Fibroblast of lung (primary cell): ENCODE measurements at regions not wholly inside any gene's neighbourhood (a gene's known extent, or its start where the extent isn't known, plus 50 kb on each side); places are given as distances from the start of the nearest gene placed in this dataset.

Experiments
- EZH2 ChIP-seq: IDR thresholded peaks from 2 replicates; pipeline ENCODE4 v1.5.1; 2012; ENCODE audit warnings: low read length, control low read depth, mild to moderate bottlenecking; ENCODE audit errors: missing control alignments
- TF ChIP-seq, protein P1 (sequence below), 2 donors: IDR thresholded peaks in 1 of 2; conservative IDR thresholded peaks in 1 of 2; 1 replicate in 1 of 2; 2 replicates in 1 of 2; pipeline ENCODE4 v1.5.1; 2011 to 2012; ENCODE audit warnings: low read length in 2 of 2, control low read depth in 1 of 2, inconsistent platforms in 1 of 2, low read depth in 1 of 2, mild to moderate bottlenecking in 1 of 2

DNA sequence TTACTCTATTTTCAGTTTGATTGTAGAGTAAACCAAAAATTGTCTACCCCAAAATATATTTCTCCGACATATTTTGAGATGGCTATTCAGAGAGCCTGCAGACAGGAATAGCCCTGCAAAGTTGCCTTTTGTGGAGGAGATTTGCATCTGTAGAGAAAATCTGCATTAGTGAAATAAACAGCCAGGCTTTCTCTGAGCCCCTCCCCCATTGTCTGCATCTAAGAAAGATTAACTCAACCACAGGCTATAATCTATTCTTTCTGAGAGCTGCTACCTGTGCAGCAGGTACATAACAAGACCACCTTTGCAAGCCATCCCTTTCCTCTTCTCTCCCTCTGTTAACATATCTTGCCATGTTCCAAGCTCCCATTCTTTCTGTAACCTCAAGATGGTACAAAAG, 1034.2 kb downstream of the SORCS3 start:
- TF ChIP-seq, protein P1, sequence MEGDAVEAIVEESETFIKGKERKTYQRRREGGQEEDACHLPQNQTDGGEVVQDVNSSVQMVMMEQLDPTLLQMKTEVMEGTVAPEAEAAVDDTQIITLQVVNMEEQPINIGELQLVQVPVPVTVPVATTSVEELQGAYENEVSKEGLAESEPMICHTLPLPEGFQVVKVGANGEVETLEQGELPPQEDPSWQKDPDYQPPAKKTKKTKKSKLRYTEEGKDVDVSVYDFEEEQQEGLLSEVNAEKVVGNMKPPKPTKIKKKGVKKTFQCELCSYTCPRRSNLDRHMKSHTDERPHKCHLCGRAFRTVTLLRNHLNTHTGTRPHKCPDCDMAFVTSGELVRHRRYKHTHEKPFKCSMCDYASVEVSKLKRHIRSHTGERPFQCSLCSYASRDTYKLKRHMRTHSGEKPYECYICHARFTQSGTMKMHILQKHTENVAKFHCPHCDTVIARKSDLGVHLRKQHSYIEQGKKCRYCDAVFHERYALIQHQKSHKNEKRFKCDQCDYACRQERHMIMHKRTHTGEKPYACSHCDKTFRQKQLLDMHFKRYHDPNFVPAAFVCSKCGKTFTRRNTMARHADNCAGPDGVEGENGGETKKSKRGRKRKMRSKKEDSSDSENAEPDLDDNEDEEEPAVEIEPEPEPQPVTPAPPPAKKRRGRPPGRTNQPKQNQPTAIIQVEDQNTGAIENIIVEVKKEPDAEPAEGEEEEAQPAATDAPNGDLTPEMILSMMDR (conservative IDR thresholded peaks at IDR 0.05 in 1 of 2, IDR thresholded peaks at IDR 0.05 in 1 of 2; ENCODE audit: low read depth in 1 of 2, low read length in 2 of 2), result no peak
- no peak for TF ChIP-seq EZH2
